GM21717 (cell line): ENCODE measurements at regions not wholly inside any gene's neighbourhood (a gene's known extent, or its start where the extent isn't known, plus 50 kb on each side); places are given as distances from the start of the nearest gene placed in this dataset.

ENCODE experiments used
- ATAC-seq: cut with Tn5 transposase; IDR thresholded peaks from one replicate; pipeline ENCODE4 v1.9.1; 2021; ENCODE audit warnings: mild to moderate bottlenecking, moderate library complexity; ENCODE audit not compliant: unreplicated experiment

DNA sequence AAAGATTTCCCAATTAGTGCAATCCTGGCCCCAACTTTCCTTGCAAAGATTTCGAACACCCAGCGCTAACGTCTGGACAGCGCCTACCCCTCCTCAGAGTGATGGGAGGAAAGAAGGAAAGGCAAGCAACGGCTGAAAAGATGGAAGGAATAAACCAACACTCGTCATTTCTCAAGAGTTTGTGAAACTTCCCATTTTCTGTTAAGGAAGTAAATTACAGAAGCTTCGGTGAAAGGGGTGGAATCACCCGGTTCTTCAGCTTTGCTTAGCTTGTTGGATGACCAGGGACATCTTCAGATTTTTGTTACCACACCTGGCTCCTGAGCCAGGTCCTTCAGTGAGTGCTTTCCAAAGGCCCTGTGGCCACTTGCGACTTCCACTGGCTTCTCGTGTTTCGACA is 313.1 kb downstream of the SKIDA1 start:
- ATAC-seq, result no peak

DNA sequence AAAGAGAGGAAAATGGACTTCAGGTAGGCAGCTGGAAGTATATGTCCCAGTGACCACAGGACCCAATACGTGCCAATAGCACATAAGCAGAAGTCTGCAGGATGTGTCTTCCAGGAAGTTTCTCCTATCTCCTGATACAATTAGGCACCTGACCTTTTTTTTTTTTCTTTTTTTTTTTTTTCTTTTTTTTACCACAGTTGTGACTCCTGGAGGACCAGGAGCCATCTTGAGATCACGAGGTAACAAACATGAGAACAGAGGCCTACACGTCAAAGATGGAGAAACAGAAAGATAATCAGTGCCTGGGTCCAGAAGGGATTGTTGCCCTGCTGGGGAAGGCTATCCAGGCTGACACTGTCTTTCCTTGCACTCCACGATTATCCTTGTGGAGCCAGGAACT is 312.4 kb upstream of the NEBL start:
- no peak for ATAC-seq

GRCh38 chr10:21208666-21209316 is 311.7 kb upstream of the NEBL start:
- ATAC-seq, result no peak

- no peak for ATAC-seq
These were observed 310.9 kb upstream of the NEBL start for GRCh38 chr10:21207852-21208646.

- ATAC-seq, result no peak
These were observed 308.2 kb upstream of the NEBL start for GRCh38 chr10:21205328-21205727.

DNA sequence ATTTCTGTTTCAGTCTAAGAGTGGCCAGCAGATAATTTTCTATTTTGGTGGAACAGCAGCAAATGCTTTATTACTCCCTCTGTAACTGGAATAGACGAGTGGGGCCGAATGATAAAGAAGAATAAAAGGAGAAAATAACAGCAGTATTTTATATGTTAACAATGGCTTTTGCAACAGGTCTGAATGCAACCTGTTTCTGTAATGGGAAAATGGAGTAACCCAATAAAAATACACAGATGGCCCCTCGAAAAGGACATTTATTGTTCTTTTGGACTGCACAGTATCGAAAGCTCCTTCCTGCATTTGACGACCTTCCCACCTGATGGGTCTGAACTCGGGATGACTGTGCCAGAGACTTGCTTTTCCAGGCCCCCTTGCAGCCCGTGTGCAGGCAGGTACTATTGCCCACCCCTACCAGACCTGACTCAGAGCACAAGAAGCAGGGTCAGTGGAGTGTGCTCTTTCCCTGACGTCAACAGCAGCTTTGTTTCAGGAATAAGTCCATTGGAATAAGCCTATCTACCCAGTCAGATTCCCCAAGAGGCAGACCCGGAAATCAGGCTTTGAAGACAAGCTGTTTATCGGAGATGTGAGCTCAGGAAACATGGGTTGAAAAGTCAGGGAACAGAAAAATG is 306.5 kb upstream of the NEBL start:
- ATAC-seq, result no peak

GRCh38 chr10:21202776-21203462 is 305.8 kb upstream of the NEBL start:
- no peak for ATAC-seq

GRCh38 chr10:21199501-21199900 is 302.4 kb upstream of the NEBL start:
- no peak for ATAC-seq

GRCh38 chr10:21197838-21198237 is 300.7 kb upstream of the NEBL start:
- ATAC-seq, result no peak

DNA sequence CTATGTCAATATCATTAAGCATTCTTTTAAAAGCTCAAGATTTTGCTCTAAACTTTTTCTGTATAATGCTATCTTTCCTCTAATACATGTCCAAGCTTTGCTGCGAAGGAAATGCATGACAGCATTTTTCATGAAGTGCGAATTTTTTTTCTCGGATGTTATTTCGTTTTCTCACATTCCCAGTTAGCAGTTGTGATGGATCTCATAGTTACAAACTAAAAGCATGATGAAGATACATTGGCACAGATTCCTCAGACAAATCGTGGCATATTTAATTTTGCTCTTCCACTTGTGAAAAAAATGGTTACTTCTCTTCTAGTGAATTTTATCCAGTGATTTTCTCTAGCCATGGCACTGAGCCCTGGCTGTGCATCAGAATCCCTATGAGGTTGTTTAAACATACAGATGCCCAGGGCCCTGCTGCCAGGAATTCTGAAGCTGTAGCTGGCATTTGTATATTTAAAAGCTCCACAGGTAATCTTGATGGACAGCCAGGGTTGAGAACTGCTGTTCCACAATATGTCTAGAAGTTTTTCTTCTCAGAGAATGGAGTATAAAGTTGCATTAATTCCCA is 299.8 kb upstream of the NEBL start:
- no peak for ATAC-seq

DNA sequence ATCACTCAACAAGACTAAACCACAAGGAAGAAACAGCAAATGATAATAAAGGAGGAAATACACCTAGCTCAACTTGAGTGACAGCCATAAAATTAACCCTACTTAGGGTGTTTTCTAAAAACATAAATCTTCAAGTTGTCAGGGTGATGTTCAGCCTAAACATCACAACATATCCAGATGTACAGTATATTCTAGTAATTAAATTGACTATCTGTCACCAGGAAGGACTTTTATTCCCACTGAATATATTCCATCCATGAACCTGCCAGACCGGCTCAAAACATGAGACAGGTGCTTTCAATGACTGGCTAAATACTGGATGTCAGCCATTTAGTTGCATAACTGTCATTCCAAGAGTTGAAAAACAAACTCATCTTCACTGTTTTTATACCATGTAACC is 298.1 kb upstream of the NEBL start:
- no peak for ATAC-seq

DNA sequence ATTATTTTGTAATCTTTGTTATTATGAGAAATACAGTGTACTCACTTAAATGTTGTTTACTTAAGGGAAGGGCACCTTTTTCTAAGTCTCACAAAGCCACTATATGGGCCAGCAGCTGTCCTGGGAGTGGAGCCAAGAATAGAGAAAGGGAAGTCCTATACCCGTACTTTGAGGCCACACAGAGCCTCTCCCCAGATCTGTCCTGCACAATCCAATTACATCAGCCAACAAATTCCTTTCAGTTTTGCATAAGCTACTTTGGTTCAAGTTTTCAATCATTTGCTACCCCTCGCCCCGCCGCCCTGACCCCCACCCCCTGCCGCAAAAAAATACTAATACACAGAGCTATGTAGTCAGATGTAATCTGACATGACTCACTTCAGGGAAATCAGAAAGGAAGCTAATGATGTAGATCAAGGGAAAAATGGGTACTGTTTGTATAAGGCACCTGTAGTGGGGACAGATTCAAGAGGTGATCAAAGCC is 297.4 kb upstream of the NEBL start:
- no peak for ATAC-seq

- no peak for ATAC-seq
These were observed 296.1 kb upstream of the NEBL start for GRCh38 chr10:21193196-21193595.

GRCh38 chr10:21191512-21191911 is 294.4 kb upstream of the NEBL start:
- no peak for ATAC-seq

- ATAC-seq, result no peak
These were observed 287.9 kb upstream of the NEBL start for GRCh38 chr10:21184984-21185383.

GRCh38 chr10:21184216-21184615 is 287.1 kb upstream of the NEBL start:
- ATAC-seq, result no peak

- no peak for ATAC-seq
These were observed 285.9 kb upstream of the NEBL start for GRCh38 chr10:21183025-21183424.

GRCh38 chr10:21181451-21181850 is 284.3 kb upstream of the NEBL start:
- ATAC-seq, result no peak

- no peak for ATAC-seq
These were observed 283.5 kb upstream of the NEBL start for GRCh38 chr10:21180604-21181003.

GRCh38 chr10:21176934-21177480 is 279.9 kb upstream of the NEBL start:
- no peak for ATAC-seq

DNA sequence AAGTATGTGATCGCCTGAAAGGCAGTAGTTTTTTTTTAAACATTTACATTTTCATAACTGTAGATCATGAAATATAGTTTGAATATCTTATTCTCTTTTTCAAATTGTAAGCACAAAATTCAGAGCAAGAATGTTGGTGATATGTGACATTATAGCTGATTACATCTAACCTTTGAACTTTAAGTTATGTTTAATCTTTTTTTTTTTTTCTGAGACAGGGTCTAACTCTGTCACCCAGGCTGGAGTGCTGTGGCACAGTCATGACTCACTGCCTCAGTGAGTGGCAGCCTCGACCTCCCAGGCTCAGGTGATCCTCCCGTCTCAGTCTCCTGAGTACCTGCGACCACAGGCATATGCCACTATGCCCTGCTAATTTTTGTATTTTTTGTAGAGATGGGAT is 278.7 kb upstream of the NEBL start:
- no peak for ATAC-seq
